Lower leg skin (tissue), 4 donors: ENCODE measurements at regions not wholly inside any gene's neighbourhood (a gene's known extent, or its start where the extent isn't known, plus 50 kb on each side); places are given as distances from the start of the nearest gene placed in this dataset.

ENCODE experiments used
- DNase-seq, 2 donors: peaks; one replicate each; pipeline ENCODE4 v3.0.0-alpha.2; 2019; ENCODE audit warnings: low spot score in 2 of 2
- H3K4me3 ChIP-seq: fragments of 200-600 bp; sonication (generic); 2 replicates; pipeline ENCODE4 v1.5.1; 2017; ENCODE audit warnings: mild to moderate bottlenecking, low read depth; ENCODE audit not compliant: poor library complexity, severe bottlenecking
- CTCF ChIP-seq, 3 donors: fragments of 450-650 bp; IDR thresholded peaks; one replicate each; pipeline ENCODE4 v1.5.1; 2016; ENCODE audit warnings: antibody characterized with exemption in 3 of 3, mild to moderate bottlenecking in 3 of 3, moderate library complexity in 2 of 3
- POLR2A ChIP-seq, 2 donors: fragments of 450-650 bp; IDR thresholded peaks; one replicate each; pipeline ENCODE4 v1.6.1; 2016 to 2017; ENCODE audit warnings: antibody characterized with exemption in 2 of 2, mild to moderate bottlenecking in 1 of 2, moderate library complexity in 1 of 2
- WGBS, 2 donors: methylation state at CpG; one replicate each; pipeline ENCODE4 v1.1.5; 2018; 5-methylcytosine and 5-hydroxymethylcytosine counted together
- intact Hi-C: fragments of 100-400 bp; cut with DNase I; formaldehyde crosslinking; loops from one replicate; pipeline ENCODE4 v1.15.0; 2023; ENCODE audit warnings: low total_unique reads

DNA sequence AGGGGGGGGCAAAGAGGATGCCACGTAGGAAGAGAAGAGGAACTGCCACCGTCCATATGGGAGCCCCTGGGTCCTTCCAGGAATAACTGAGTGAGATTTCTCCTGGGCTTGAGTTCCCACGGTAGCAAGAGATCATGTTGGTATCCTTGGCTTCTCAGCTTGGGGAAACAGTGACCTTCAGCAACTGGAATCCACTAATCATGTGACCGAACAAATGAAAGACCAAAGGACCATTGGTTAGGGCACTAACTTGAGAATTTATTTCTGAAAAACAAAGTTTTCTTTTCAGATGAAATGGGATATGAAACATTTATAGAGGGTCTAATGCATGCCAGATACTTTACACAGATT, 259.4 kb upstream of the ID2 start:
- no peak overlapping the region for H3K4me3 ChIP-seq
- WGBS, 2 donors: 83 to 87% methylated on average over 4 of the region's 4 CpGs
- TF ChIP-seq POLR2A (IDR thresholded peaks at IDR 0.05) (no peak), CTCF (IDR thresholded peaks at IDR 0.05) (no peak)
- no peak for DNase-seq
- intact Hi-C loops: no loop called here

DNA sequence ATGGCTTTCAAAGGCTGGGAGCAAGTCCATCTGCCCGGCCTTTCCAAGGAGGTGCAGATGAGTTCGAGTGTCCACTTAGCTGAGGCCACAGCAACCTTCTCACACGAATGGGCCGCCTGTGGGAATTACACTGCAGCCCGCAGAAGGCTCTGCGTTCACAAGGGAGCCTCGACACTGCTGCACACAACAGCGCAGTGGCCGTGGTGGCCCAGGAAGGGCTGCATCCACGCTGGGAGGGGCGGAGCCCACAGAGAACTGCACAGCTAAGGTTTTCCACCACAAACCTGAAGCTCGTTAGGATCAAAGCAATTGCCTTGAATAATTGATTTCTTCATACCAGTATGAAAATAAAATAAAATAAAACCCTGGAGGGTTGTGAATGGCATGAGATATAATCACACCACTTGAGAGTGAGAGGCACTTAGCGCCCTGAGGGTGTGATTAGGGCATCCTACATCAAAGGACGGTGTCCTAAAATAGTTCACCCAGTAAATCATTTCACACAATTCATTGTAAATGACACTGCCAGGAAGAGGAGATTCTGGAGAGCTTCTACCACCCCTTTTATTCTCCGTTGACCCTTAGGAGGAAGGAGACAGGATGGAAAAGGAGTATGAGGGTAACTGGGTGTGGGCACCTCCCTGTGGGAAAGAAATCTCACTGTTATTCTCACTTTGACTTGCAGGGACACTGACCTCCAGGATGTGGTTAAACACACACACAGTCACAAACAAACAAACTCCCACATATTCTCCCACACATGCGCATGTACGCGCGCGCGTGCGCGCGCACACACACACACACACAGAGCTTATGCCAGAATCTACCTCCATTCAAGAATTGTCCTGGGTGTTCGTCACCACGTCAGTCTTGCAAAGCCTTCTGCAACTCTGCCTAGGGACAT, 256.6 kb upstream of the ID2 start:
- intact Hi-C loops: no loop called here
- H3K4me3 ChIP-seq: no peak overlapping the region
- DNase-seq: no peak
- no peak for TF ChIP-seq POLR2A (IDR thresholded peaks at IDR 0.05)
- WGBS, 2 donors: 84 to 90% methylated on average over 26 of the region's 26 CpGs

- H3K4me3 ChIP-seq: no peak overlapping the region
- intact Hi-C loops: no loop called here
- DNase-seq: no peak
- TF ChIP-seq POLR2A (IDR thresholded peaks at IDR 0.05) (no peak), CTCF (IDR thresholded peaks at IDR 0.05) (no peak)
- WGBS, 2 donors: 76 to 79% methylated on average over 10 of the region's 10 CpGs
These were observed 255.3 kb upstream of the ID2 start for GRCh38 chr2:8426550-8426949.

DNA sequence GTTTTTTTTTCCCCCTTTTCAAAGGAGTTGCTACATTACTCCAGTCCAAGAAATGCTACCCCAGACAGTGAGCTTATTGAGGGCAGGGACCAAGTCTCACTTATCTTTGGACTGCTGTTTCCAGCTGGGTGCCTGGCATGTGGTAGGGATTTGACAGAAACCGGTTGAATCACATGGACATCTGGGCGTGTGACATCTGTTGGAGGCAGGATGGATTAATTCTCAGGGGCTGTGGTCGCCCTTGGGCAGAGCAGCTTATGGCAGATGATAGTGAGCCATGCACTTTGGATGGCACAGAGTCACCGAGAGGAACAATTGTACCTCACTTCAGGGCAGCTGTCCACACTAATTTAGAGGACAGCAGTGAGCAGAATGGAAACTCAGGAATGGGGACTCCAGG, 254.6 kb upstream of the ID2 start:
- WGBS, 2 donors: 72 to 86% methylated on average over 4 of the region's 4 CpGs
- DNase-seq: no peak
- intact Hi-C loops: no loop called here
- H3K4me3 ChIP-seq: no peak overlapping the region
- TF ChIP-seq CTCF (IDR thresholded peaks at IDR 0.05) (no peak), POLR2A (IDR thresholded peaks at IDR 0.05) (no peak)

DNA sequence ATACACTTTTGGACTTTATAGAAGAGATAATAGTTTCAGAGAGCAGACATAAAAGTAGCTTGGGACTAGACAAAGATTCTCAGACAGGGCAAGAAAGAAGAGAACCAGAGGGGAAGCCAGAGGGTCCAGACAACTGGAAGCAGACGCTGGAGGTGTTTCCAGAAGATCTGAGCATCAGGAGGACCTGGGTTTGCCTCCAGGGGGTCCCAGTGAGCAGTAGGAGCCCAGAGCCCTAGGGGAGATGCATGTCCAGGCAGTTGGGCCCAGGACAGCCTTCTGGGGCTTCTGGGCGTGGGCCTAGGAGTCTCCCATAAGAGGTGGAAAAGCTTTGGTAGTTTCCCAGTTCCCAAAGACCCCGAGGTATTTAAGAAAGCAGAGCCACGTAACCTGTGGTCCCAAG, 251.2 kb upstream of the ID2 start:
- no peak for TF ChIP-seq POLR2A (IDR thresholded peaks at IDR 0.05)
- no peak for TF ChIP-seq CTCF (IDR thresholded peaks at IDR 0.05)
- no peak overlapping the region for H3K4me3 ChIP-seq
- 85 to 99% methylated on average over 4 of the region's 4 CpGs for WGBS, 2 donors
- intact Hi-C loops: no loop called here
- DNase-seq: no peak

- no peak overlapping the region for H3K4me3 ChIP-seq
- 64 to 77% methylated on average over 3 of the region's 3 CpGs for WGBS, 2 donors
- TF ChIP-seq POLR2A (IDR thresholded peaks at IDR 0.05): no peak
- no peak for TF ChIP-seq CTCF (IDR thresholded peaks at IDR 0.05)
- DNase-seq: peak in 1 of 2 donors; percentile 8
- intact Hi-C loops: no loop called here
These were observed 250.3 kb upstream of the ID2 start for GRCh38 chr2:8431446-8432125.
